ENCODE measurements at regions not wholly inside any gene's neighbourhood (a gene's known extent, or its start where the extent isn't known, plus 50 kb on each side); places are given as distances from the start of the nearest gene placed in this dataset.

DNA sequence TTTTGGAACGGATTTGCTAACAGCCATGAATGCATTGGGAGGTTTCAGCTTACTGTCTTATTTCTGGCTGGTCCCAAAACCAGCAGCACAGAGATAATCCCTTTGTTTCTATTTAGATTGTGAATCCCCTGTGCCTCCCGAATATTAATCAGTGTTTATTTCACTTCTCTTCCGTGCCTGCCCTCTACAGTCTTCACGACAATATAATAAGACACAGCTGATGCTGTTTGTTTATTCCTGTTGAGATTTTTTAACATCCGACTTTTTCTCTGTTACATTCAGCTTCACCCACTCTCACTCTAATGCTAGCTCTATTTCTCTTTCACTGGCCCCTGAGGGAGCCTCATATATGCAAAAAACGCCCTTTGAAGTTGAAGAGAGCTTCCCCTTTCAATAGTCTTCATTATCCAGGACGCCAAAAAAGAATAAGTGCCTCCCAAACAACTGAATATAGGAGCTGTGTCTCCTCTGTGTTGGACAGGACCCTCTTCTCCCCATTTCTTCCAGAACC is 995.3 kb downstream of the ROBO2 start:
- ChIA-PET CTCF (ENCODE audit: low intra/inter-chr PET ratio, low total read pairs) (no interaction called here), POLR2A (no interaction called here)
- no peak for DNase-seq (ENCODE audit: low spot score)
- no peaks in the 10 kb centered on the region for H3K9me3 ChIP-seq (ENCODE audit: low read length)
- intact Hi-C loops (cut with micrococcal nuclease; ENCODE audit: unreplicated experiment) (no loop called here), in situ Hi-C loops (cut with HindIII; ENCODE audit: extremely low pct_ligation_motif_present, low pct_unique_long_range_greater_than_20kb) (no loop called here)
- no peak overlapping the region for H3K4me3 ChIP-seq (replicated peaks in 1 of 3; ENCODE audit: insufficient read depth in 1 of 3, low read depth in 2 of 3, low read length in 3 of 3)
- 1% methylated on average over 7 of the region's 7 CpGs for WGBS (ENCODE audit: low lambda C conversion rate)
- no peak for TF ChIP-seq SMARCE1 (IDR thresholded peaks at IDR 0.05; ENCODE audit: borderline replicate concordance)
- TF ChIP-seq, protein P1, sequence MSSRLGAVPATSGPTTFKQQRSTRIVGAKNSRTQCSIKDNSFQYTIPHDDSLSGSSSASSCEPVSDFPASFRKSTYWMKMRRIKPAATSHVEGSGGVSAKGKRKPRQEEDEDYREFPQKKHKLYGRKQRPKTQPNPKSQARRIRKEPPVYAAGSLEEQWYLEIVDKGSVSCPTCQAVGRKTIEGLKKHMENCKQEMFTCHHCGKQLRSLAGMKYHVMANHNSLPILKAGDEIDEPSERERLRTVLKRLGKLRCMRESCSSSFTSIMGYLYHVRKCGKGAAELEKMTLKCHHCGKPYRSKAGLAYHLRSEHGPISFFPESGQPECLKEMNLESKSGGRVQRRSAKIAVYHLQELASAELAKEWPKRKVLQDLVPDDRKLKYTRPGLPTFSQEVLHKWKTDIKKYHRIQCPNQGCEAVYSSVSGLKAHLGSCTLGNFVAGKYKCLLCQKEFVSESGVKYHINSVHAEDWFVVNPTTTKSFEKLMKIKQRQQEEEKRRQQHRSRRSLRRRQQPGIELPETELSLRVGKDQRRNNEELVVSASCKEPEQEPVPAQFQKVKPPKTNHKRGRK (CRISPR knock-in tag; IDR thresholded peaks at IDR 0.05): no peak
- H3K4me2 ChIP-seq (ENCODE audit: low read depth, low read length): no peak overlapping the region
- no peak overlapping the region for H3K27ac ChIP-seq (ENCODE audit: extremely low read length, insufficient read depth, low read length)
- no peaks in the 10 kb centered on the region for H3K36me3 ChIP-seq (replicated peaks in 1 of 2; ENCODE audit: control insufficient read depth in 1 of 2, insufficient read depth in 2 of 2, low read length in 2 of 2)
- H3K4me1 ChIP-seq (ENCODE audit: insufficient read depth, low read length): no peaks in the 10 kb centered on the region
- no peak for FAIRE-seq
- H3K27me3 ChIP-seq (ENCODE audit: control insufficient read depth in 1 of 2, insufficient read depth in 2 of 2, low read length in 2 of 2): no peaks in the 10 kb centered on the region
- H3K79me2 ChIP-seq (ENCODE audit: insufficient read depth, low read length): no peaks in the 10 kb centered on the region
- H4K20me1 ChIP-seq (ENCODE audit: insufficient read depth, low read length): no peaks in the 10 kb centered on the region
- BruUV-seq (replicated peaks): no TSS peak
- H2AFZ ChIP-seq (ENCODE audit: low read length): no peak overlapping the region
- no peak for ATAC-seq
- H3K9ac ChIP-seq (ENCODE audit: insufficient read depth, low read depth, low read length): no peak overlapping the region

DNA sequence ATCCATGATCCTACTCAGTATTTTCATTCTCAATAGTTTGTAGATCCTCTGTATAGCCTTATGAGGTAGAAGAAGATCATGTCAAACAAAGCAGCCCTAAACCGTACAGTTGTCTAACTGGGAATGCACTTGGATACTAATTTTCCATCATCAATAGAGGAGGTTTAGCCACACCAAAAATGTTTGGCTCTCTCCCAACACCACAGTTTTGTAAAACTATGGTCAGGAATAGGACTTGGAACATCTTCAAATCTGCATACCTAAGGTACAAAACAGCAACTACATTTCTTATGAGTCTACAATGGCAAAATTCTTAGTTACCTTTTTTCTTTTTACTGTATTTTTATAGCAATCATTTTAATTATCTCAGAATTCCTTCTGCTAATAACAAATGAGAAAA is 1001.6 kb downstream of the ROBO2 start:
- H2AFZ ChIP-seq (ENCODE audit: low read length): no peak overlapping the region
- H3K79me2 ChIP-seq (ENCODE audit: insufficient read depth, low read length): no peaks in the 10 kb centered on the region
- H3K36me3 ChIP-seq (replicated peaks in 1 of 2; ENCODE audit: control insufficient read depth in 1 of 2, insufficient read depth in 2 of 2, low read length in 2 of 2): no peaks in the 10 kb centered on the region
- no peak overlapping the region for H3K4me3 ChIP-seq (replicated peaks in 1 of 3; ENCODE audit: insufficient read depth in 1 of 3, low read depth in 2 of 3, low read length in 3 of 3)
- H3K27ac ChIP-seq (ENCODE audit: extremely low read length, insufficient read depth, low read length): no peak overlapping the region
- intact Hi-C loops (cut with micrococcal nuclease; ENCODE audit: unreplicated experiment) (no loop called here), in situ Hi-C loops (cut with HindIII; ENCODE audit: extremely low pct_ligation_motif_present, low pct_unique_long_range_greater_than_20kb) (no loop called here)
- no peaks in the 10 kb centered on the region for H3K9me3 ChIP-seq (ENCODE audit: low read length)
- no peak for ATAC-seq
- H3K4me2 ChIP-seq (ENCODE audit: low read depth, low read length): no peak overlapping the region
- no peak for FAIRE-seq
- H3K4me1 ChIP-seq (ENCODE audit: insufficient read depth, low read length): no peaks in the 10 kb centered on the region
- ChIA-PET POLR2A (no interaction called here), CTCF (ENCODE audit: low intra/inter-chr PET ratio, low total read pairs) (no interaction called here)
- 45% methylated on average over 1 of the region's 1 CpG for WGBS (ENCODE audit: low lambda C conversion rate)
- H3K9ac ChIP-seq (ENCODE audit: insufficient read depth, low read depth, low read length): no peak overlapping the region
- no peaks in the 10 kb centered on the region for H4K20me1 ChIP-seq (ENCODE audit: insufficient read depth, low read length)
- DNase-seq (ENCODE audit: low spot score): no peak
- H3K27me3 ChIP-seq (ENCODE audit: control insufficient read depth in 1 of 2, insufficient read depth in 2 of 2, low read length in 2 of 2): no peaks in the 10 kb centered on the region
- BruUV-seq (replicated peaks): no TSS peak
- TF ChIP-seq MAFF (IDR thresholded peaks at IDR 0.05; ENCODE audit: low read depth, low read length) (no peak), MATR3 (CRISPR knock-in tag; IDR thresholded peaks at IDR 0.05) (no peak), ZSCAN22 (CRISPR knock-in tag; IDR thresholded peaks at IDR 0.05) (no peak), TRIM24 (CRISPR knock-in tag; IDR thresholded peaks at IDR 0.05) (no peak)
